Body of pancreas (tissue), 4 donors: ENCODE measurements at regions not wholly inside any gene's neighbourhood (a gene's known extent, or its start where the extent isn't known, plus 50 kb on each side); places are given as distances from the start of the nearest gene placed in this dataset.

Experiments
- POLR2A ChIP-seq, 3 donors: fragments of 450-650 bp; IDR thresholded peaks; one replicate each; pipeline ENCODE4 v1.6.1; 2016; ENCODE audit warnings: antibody characterized with exemption in 3 of 3, mild to moderate bottlenecking in 2 of 3
- TF ChIP-seq, protein P1 (sequence below), 7 experiments: fragments of 450-650 bp in 4 of 7; fragments of 200-600 bp in 3 of 7; sonication (generic) in 3 of 7; IDR thresholded peaks; one replicate each; pipeline ENCODE4 v1.5.1; 2016 to 2019; ENCODE audit warnings: antibody characterized with exemption in 7 of 7

DNA sequence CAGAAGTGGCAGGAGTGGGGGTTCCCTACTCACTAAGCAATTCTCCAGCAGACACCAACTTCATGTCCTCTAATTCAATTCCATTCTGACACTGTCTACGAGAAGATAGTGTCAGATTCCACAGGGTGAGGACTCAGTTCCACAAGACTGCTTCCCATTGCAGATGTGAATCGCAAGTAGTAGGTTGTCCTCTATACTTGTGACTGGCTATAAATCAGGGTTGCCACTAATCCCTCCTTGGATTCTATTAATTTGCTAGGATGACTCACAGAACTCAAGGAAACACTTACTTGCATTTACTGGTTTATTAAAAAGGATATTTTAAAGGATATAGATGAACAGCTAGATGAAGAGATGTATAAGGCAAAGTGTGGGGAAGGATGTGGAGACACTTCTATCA is 184.1 kb upstream of the ACVR2A start:
- TF ChIP-seq, protein P1, sequence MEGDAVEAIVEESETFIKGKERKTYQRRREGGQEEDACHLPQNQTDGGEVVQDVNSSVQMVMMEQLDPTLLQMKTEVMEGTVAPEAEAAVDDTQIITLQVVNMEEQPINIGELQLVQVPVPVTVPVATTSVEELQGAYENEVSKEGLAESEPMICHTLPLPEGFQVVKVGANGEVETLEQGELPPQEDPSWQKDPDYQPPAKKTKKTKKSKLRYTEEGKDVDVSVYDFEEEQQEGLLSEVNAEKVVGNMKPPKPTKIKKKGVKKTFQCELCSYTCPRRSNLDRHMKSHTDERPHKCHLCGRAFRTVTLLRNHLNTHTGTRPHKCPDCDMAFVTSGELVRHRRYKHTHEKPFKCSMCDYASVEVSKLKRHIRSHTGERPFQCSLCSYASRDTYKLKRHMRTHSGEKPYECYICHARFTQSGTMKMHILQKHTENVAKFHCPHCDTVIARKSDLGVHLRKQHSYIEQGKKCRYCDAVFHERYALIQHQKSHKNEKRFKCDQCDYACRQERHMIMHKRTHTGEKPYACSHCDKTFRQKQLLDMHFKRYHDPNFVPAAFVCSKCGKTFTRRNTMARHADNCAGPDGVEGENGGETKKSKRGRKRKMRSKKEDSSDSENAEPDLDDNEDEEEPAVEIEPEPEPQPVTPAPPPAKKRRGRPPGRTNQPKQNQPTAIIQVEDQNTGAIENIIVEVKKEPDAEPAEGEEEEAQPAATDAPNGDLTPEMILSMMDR (IDR thresholded peaks at IDR 0.05) = no peak
- no peak for TF ChIP-seq POLR2A (IDR thresholded peaks at IDR 0.05)
